Right cardiac atrium (tissue), 5 donors: ENCODE measurements at regions not wholly inside any gene's neighbourhood (a gene's known extent, or its start where the extent isn't known, plus 50 kb on each side); places are given as distances from the start of the nearest gene placed in this dataset.
"Not testable (repeated sequence)": the region's sequence is repeated elsewhere in the genome, so short reads cannot be mapped to it uniquely, and the experiment has no call there.

Experiments
- ATAC-seq, 2 donors: fragments of 200-7000 bp; cut with Tn5 transposase; one replicate each; pipeline versions ENCODE4 v1.8.0 to v1.9.1; 2020; ENCODE audit warnings: moderate library complexity in 2 of 2, mild to moderate bottlenecking in 1 of 2
- DNase-seq, 3 donors: peaks; one replicate each; pipeline ENCODE4 v3.0.0-alpha.2; 2020
- H3K27ac ChIP-seq: one replicate; pipeline ENCODE4 v1.5.1; 2013; ENCODE audit warnings: mild to moderate bottlenecking, low read length, control low read depth, moderate library complexity
- H3K27me3 ChIP-seq: one replicate; pipeline ENCODE4 v1.6.1; 2013; ENCODE audit not compliant: control insufficient read depth, insufficient read depth
- H3K4me1 ChIP-seq: one replicate; pipeline ENCODE4 v1.6.1; 2013; ENCODE audit warnings: low read length; ENCODE audit not compliant: control insufficient read depth, insufficient read depth
- H3K4me3 ChIP-seq: one replicate; pipeline ENCODE4 v1.5.1; 2013; ENCODE audit warnings: low read length, control low read depth
- H3K9me3 ChIP-seq: one replicate; pipeline ENCODE4 v1.6.1; 2013; ENCODE audit warnings: low read length; ENCODE audit not compliant: control insufficient read depth
- WGBS: extraction: QIAGEN DNeasy Blood & Tissue Kit; methylation state at CpG from one replicate; pipeline ENCODE4 v1.1.7; 2013; 5-methylcytosine and 5-hydroxymethylcytosine counted together
- intact Hi-C, 4 donors: fragments of 100-400 bp; cut with DNase I; formaldehyde crosslinking; loops; one replicate each; pipeline versions ENCODE4 v1.11.0 to v1.14.0; 2022 to 2023
- donor health status: healthy with polysubstance abuse.
- donor health status: DM: no; HTN: yes; CAD: no.
- donor health status: DM: no; HTN: no; CAD: no.
- donor health status: DM: no; HTN: yes; CAD: no; lungs with severe emphysema.
- donor health status: DM: yes; HTN: yes; CAD: no.

DNA sequence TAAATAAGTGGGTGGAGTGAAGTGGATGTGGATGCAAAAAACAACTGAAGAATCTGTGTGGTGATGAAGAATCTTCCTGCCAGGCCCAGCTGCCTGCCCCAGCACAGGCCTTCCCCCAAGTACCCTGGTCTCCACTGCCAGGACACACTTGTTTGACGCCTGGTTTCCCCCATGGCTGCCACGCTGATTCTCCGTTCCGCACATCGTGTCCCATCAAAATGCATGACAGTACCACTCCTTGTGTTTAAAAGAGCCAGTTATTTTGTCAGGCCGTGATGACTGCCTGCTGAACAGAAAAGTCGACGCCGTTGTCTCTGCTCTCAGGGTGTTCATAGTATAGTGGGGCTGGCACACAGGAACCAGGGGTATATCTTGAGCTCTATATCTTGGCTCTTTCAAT is 50.3 kb upstream of the KYNU start:
- H3K27me3 ChIP-seq: no peaks in the 10 kb centered on the region
- no peak for DNase-seq
- 96% methylated on average over 9 of the region's 9 CpGs for WGBS
- intact Hi-C loops: no loop called here
- no peaks in the 10 kb centered on the region for H3K9me3 ChIP-seq
- H3K4me1 ChIP-seq: no peaks in the 10 kb centered on the region
- no peak overlapping the region for H3K4me3 ChIP-seq
- no peak overlapping the region for H3K27ac ChIP-seq
- ATAC-seq: no peak

DNA sequence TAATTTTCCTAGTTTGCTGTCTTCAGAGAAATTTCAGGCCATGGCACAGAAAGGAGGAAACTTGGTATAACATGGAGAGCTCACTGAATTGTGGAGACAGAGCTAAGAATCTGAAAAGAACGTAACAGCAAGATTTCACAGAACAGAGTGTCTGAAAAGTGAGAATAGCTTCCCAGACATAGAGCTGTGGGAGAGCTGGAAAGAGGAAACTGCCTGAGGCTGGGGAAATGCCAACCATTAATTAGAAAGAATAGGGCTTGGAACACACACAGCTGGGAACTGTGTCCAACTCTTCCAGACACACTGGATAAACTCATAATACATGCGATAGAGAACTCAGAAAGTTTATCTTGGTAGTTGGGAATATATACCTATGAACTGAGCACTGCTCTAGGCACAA is 51.6 kb upstream of the KYNU start:
- H3K9me3 ChIP-seq: no peaks in the 10 kb centered on the region
- no peak for DNase-seq
- no peaks in the 10 kb centered on the region for H3K27me3 ChIP-seq
- WGBS: 31% methylated on average over 2 of the region's 2 CpGs
- H3K4me3 ChIP-seq: no peak overlapping the region
- no peaks in the 10 kb centered on the region for H3K4me1 ChIP-seq
- intact Hi-C loops: no loop called here
- H3K27ac ChIP-seq: no peak overlapping the region
- no peak for ATAC-seq

DNA sequence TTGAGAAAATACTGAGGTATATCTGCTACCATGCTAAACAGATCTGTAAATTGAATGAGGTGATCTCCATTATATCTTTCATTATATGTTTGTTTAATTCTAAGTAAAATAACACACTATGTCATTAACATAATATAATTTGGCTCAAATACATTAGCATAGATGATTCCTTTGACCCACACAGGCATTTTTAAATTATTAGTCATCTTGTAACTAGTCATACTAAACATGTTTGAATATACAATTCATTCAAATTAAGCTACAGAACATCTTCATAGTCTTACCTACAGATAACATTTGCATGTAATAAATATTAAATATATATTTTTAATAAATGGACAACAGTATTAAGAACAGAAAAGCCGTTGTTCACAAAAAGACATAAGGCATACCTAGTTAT is 52.7 kb upstream of the KYNU start:
- intact Hi-C loops: no loop called here
- WGBS: 96% methylated on average over 1 of the region's 1 CpG

DNA sequence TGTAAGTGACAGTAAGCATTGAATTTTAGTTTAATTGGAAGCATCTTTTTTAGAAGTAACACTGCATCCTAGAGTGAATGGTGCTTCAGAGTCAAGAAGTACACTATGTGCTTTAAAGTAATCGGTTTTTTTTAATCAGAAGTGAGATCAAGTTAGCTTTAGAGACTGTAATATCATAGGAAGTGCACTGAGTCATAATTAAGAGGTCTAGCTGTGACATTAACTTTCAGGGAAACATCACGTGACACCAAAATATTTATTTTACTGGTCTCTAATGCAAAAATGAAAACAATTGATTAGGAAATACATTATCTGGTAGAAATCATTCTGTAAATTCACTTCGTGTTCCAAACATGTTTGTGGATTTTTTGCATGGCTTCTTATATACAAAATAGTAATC is 55.3 kb upstream of the KYNU start:
- intact Hi-C loops: no loop called here
- Histone ChIP-seq H3K4me1 (no peaks in the 10 kb centered on the region), H3K27ac (no peak overlapping the region), H3K27me3 (no peaks in the 10 kb centered on the region), H3K9me3 (no peaks in the 10 kb centered on the region), H3K4me3 (no peak overlapping the region)
- no peak for DNase-seq
- no peak for ATAC-seq
- 69% methylated on average over 3 of the region's 3 CpGs for WGBS

More for the DNA sequence above, 52.7 kb upstream of the KYNU start:
- ATAC-seq (no peak), DNase-seq (no peak)
- H3K4me1 ChIP-seq: no peaks in the 10 kb centered on the region
- H3K27ac ChIP-seq: no peak overlapping the region
- H3K4me3 ChIP-seq: no peak overlapping the region
- no peaks in the 10 kb centered on the region for H3K9me3 ChIP-seq
- no peaks in the 10 kb centered on the region for H3K27me3 ChIP-seq

DNA sequence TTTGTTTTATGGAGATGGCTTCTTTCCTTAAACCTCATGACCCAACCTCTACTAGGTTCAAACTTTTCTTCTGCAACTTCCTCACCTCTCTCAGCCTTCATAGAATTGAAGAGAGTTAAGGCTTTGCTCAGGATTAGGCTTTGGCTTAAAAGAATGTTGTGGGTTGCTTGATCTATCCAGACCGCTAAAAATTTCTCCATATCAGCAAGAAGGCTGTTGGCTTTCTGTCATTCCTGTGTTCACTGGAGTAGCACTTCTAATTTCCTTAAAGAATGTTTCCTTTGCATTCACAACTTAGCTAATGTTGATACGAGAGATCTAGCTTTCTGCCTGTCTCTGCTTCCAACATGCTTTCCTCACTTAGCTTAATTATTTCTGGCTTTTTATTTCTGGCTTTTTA is 58.1 kb upstream of the KYNU start:
- 74% methylated on average over 2 of the region's 2 CpGs for WGBS

DNA sequence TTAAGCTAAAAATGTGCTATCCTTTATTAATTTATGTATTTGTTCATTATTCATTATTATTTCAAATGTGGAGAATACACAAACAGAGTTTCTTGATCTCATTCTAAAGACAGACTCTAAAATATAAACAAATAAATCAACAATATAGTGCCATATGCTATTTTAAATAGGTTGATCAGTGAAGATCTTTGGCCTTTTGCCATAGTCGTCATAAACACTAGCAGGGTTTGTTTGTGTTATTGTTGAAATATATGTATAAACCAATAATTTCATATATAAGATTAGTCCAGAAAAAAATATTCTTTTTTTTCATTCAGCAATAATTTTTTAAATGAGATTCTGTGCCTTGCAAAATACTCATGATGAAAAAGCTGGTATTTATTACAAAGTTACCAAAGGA is 62.1 kb upstream of the KYNU start:
- Histone ChIP-seq H3K9me3 (no peaks in the 10 kb centered on the region), H3K27ac (no peak overlapping the region), H3K4me3 (no peak overlapping the region), H3K4me1 (no peaks in the 10 kb centered on the region), H3K27me3 (no peaks in the 10 kb centered on the region)
- DNase-seq: no peak
- WGBS: 60% methylated on average over 1 of the region's 1 CpG
- intact Hi-C loops: no loop called here
- no peak for ATAC-seq

More for the DNA sequence above, 58.1 kb upstream of the KYNU start:
- Histone ChIP-seq H3K4me3 (no peak overlapping the region), H3K27ac (no peak overlapping the region), H3K27me3 (no peaks in the 10 kb centered on the region), H3K4me1 (no peaks in the 10 kb centered on the region), H3K9me3 (no peaks in the 10 kb centered on the region)
- ATAC-seq (no peak), DNase-seq (no peak)
- intact Hi-C loops: no loop called here

DNA sequence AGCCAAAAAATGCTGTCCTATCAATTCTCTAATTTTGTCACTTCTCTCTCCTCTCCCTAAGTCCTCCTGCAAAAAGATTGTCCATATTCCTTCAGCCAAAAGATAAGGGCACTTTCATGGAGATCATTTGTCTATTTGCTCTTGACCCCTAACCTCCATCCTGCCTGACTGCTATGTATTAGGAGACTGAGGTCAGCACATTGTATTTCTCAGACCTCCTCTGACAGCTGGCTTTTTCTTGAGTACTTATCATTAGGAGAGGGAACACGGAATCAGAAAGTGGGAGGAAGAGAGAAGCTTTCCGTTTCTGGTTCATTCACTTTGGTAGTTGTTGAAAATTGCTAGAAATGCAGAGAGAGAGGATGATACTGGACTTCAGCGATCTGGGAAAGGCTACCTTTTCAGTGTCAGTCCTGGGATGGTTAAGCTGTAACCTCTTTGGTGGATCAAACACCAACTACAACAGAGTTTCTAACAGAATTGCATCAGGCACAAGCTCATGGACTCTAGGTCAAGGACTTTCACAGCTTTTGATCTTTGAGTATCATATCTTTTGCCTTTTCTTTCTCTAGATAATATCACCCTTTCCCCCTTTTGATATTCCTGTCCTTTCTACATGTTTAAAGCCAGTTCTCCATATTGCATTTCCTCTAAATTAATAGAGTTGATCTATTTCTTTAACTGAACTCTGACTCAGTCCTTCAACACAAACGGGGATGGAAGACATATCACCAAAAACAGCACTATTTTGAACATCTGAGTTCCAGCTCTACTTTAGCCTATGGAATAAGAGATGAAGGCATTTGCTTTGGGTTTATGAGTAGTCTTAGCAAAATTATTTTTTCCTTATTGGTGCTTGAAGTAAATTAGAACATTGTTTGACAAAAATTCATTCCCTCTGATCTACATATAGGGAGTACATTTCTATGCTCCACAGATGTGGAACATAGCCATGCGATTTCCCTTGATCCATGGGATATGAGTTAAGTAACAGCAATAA is 63.3 kb upstream of the KYNU start:
- ATAC-seq (no peak), DNase-seq (no peak)
- intact Hi-C loops: no loop called here
- WGBS: 53% methylated on average over 5 of the region's 5 CpGs
- Histone ChIP-seq H3K4me1 (no peaks in the 10 kb centered on the region), H3K27me3 (no peaks in the 10 kb centered on the region), H3K4me3 (no peak overlapping the region), H3K9me3 (no peaks in the 10 kb centered on the region), H3K27ac (no peak overlapping the region)

DNA sequence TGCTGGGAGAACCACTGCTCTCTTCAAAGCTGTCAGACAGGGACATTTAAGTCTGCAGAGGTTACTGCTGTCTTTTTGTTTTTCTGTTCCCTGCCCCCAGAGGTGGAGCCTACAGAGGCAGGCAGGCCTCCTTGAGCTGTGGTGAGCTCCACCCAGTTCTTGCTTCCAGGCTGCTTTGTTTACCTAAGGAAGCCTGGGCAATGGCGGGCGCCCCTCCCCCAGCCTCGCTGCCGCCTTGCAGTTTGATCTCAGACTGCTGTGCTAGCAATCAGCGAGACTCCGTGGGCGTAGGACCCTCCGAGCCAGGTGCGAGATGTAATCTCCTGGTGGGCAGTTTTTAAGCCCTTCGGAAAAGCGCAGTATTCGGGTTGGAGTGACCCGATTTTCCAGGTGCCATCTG is 65.8 kb upstream of the KYNU start:
- 72% methylated on average over 13 of the region's 13 CpGs for WGBS
- H3K4me3 ChIP-seq, H3K27ac ChIP-seq, ATAC-seq, intact Hi-C loops, H3K9me3 ChIP-seq, H3K4me1 ChIP-seq, H3K27me3 ChIP-seq, DNase-seq: not testable (repeated sequence)

DNA sequence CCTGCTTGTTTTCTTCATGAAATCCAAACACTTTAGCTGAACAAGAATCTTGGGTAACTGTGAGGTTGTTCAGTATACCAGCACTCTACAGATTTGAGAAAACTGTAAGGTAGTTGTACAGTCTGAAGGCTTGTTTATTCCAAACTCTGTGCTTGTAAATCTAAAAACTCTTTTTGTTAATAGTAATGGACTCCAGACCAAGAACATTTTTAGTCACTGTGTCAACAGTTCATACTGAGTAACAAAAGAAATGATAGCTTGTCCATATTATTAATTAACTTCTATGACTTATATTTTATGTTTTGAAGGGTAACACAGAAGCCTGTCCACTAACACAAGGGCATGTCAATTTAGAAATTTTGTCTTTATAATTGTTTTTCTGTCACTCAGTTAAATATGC is 72.2 kb upstream of the KYNU start:
- Histone ChIP-seq H3K9me3 (no peaks in the 10 kb centered on the region), H3K27me3 (no peaks in the 10 kb centered on the region), H3K4me1 (no peaks in the 10 kb centered on the region), H3K27ac (no peak overlapping the region), H3K4me3 (no peak overlapping the region)
- intact Hi-C loops: no loop called here
- DNase-seq: no peak
- no peak for ATAC-seq

DNA sequence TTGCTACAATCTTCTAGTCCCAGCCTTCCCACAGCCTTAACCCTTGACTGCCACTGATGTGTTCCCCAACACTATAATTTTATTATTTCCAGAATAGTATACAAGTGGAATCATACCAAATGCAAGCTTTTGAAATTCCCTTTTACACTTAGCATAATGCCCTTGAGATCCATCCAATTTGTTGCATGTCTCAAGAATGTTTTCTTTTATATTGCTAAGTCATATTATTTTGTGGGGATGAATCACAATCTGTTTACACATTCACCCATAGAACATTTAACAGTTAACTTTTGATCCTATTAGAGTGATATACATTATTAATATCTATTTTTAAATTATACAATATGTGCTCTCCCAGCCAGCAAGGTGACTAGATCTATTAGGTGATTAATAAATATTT is 74.3 kb upstream of the KYNU start:
- Histone ChIP-seq H3K27ac (no peak overlapping the region), H3K9me3 (no peaks in the 10 kb centered on the region), H3K4me1 (no peaks in the 10 kb centered on the region), H3K4me3 (no peak overlapping the region), H3K27me3 (no peaks in the 10 kb centered on the region)
- DNase-seq (no peak), ATAC-seq (no peak)
- intact Hi-C loops: no loop called here

DNA sequence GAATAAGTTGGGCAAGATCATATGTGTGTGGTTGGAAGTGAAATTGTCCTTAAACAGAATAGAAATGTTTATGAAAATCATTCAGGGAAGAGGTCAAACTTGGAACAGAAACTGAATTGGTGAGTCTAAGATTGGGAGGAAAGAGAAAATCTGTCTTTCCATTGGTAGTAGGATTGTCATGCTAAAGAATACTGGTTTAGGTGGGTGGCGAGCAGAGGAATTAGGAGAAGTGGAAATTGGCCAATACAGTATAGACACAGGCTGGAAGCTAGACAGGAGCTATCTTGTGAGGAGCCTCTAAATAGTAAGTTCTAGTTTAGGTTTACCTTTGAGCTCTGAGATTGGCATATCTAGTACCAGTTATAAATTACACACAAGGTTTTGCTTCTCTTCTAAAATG is 80.9 kb upstream of the KYNU start:
- Histone ChIP-seq H3K4me1 (no peaks in the 10 kb centered on the region), H3K27me3 (no peaks in the 10 kb centered on the region), H3K9me3 (no peaks in the 10 kb centered on the region), H3K4me3 (no peak overlapping the region), H3K27ac (no peak overlapping the region)
- 84% methylated on average over 1 of the region's 1 CpG for WGBS
- DNase-seq (no peak), ATAC-seq (no peak)
- intact Hi-C loops: no loop called here

DNA sequence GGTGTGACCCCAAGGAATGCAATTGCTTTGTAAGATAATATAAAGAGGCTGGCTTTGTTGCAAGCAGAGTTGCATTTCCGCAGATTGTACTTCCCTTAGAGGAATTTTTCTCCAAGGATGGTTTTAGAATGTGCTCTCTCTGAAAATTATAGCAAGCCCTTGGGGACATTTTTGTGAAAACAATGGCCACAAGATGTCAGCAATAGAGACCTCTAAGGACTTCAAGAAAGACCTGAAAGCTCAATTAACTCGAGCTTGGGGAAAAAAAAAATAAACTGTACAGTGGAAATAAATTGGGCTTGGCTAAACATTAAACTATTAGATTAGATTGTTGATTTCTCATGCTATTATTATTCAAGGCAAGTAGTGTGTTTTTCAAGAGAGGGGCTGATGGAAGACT is 81.3 kb upstream of the KYNU start:
- no peak overlapping the region for H3K27ac ChIP-seq
- WGBS: 39% methylated on average over 2 of the region's 2 CpGs

More for the DNA sequence above, 81.3 kb upstream of the KYNU start:
- no peaks in the 10 kb centered on the region for H3K4me1 ChIP-seq
- no peaks in the 10 kb centered on the region for H3K27me3 ChIP-seq
- ATAC-seq: no peak
- H3K4me3 ChIP-seq: no peak overlapping the region
- H3K9me3 ChIP-seq: no peaks in the 10 kb centered on the region
- intact Hi-C loops: no loop called here
- DNase-seq: no peak
